ENCODE measurements at regions not wholly inside any gene's neighbourhood (a gene's known extent, or its start where the extent isn't known, plus 50 kb on each side); places are given as distances from the start of the nearest gene placed in this dataset.

DNA sequence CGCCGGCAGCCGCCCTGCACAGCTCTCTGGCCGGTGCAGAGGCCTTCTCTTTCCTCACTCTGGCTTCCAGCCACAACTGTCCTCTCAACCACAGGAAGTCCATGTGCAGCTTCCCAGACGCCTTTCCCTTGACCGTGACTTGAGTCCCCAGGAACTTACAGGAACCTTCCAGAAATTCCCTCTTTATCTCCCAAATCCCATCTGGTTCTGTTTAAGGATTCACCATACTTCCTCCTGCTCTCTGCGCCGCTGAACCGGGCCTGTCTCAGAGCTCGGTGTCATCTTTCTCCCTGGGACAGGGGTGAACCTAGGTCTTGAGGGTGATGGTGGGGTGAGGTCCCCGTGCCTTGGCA, 65.2 kb upstream of the ZNF469 start:
- DNase-seq (ENCODE audit: low spot score), result no peak
- TF ChIP-seq, protein P1, sequence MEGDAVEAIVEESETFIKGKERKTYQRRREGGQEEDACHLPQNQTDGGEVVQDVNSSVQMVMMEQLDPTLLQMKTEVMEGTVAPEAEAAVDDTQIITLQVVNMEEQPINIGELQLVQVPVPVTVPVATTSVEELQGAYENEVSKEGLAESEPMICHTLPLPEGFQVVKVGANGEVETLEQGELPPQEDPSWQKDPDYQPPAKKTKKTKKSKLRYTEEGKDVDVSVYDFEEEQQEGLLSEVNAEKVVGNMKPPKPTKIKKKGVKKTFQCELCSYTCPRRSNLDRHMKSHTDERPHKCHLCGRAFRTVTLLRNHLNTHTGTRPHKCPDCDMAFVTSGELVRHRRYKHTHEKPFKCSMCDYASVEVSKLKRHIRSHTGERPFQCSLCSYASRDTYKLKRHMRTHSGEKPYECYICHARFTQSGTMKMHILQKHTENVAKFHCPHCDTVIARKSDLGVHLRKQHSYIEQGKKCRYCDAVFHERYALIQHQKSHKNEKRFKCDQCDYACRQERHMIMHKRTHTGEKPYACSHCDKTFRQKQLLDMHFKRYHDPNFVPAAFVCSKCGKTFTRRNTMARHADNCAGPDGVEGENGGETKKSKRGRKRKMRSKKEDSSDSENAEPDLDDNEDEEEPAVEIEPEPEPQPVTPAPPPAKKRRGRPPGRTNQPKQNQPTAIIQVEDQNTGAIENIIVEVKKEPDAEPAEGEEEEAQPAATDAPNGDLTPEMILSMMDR (IDR thresholded peaks at IDR 0.05; ENCODE audit: extremely low read depth, missing control alignments), result no peak

GRCh38 chr16:88318051-88318450, 64.7 kb upstream of the ZNF469 start:
- no peak for DNase-seq (ENCODE audit: low spot score)
- TF ChIP-seq, protein P1 (IDR thresholded peaks at IDR 0.05; ENCODE audit: extremely low read depth, missing control alignments), result no peak

DNA sequence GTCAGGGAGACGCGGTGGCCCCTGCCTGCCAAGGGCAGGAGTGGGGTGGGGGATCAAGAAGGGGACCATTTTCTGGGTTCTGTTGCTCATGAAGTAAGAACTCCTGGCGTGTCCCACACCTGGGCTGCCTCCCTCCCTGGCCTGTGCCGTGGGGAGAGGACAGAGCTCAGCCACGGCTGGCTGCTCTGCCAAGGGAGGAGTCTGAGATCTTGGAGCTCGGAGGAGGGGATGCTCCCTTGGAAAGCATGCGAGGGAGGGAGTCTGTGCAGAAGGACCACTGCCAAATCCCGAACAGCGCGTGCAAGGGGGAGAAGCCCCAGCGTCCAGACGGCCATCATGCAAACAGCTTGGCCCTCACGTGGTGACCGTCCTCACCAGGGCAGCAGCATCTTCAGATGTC, 64.2 kb upstream of the ZNF469 start:
- TF ChIP-seq, protein P1 (IDR thresholded peaks at IDR 0.05; ENCODE audit: extremely low read depth, missing control alignments), result no peak
- no peak for DNase-seq (ENCODE audit: low spot score)

DNA sequence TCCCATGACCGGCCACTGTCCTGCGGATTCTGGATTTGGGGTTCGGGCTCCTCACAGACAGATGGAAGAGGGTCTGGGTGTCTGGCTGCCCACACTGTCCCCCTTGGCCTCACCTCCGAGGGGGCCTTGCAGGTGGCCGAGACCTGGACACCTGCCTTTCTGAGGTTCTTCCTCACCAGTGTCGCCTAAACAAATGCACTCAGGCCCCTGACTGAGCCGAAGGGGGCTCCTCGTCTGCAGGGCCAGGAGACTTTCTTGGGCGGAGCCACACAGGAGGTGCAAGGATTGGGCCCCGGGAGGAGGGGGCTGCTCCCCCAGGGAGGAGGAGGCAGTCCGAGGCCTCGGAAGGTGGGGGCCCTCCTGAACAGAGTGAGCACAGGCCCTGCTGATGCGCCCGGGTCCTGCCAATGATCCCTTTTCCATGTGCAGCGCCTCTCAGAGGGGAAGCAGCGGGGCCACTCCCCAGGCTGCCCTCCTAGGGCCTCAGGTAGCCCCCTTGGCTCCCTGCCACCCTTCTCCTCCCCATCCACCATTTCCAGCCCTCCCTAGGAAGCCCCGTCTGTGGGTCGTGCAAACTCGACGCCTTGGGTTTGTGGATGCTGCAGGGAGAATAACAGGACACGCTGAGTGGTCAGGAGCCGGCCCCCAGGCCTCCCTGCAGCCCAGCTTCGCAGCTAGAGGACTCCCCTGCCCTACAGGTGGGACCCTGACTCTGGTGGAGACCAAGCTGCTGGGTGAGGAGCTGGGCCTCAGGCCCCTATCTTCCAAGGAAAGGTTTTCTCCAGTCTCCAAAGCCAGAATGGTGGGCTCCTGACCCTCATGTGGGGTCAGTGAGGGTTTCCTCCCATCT, 63.4 kb upstream of the ZNF469 start:
- no peak for DNase-seq (ENCODE audit: low spot score)
- TF ChIP-seq, protein P1 (IDR thresholded peaks at IDR 0.05; ENCODE audit: extremely low read depth, missing control alignments), result no peak

DNA sequence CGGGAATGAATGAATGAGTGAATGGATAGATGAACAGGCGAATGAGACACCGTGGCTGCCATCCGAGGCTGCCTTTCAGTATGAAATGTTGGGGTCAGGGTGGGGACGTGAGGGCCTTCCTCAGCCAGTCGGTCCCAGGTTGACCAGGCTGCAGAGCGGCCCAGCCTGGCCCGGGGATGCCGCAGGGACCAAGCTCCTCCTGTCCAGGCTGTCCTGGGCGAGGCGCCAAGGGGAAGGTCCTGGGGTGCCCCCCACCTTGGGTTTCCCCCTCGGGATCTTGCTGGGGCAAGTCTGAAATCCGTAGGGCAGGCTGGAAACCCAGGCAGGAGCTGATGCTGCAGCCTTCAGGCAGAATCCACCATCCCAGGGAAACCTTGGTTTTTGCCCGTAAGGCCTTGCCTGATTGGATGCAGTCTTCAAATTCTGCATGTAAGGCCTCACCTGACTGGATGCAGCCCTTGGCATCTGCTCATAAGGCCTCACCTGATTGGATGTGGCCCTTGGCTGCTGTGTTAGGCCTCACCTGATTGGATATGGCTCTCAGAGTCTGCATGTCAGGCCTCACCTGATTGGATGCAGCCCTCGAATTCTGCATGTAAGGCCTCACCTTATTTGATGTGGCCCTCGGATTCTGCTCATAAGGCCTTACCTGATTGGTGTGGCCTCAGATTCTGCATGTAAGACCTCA, 61.7 kb upstream of the ZNF469 start:
- DNase-seq (ENCODE audit: low spot score), result no peak
- TF ChIP-seq, protein P1 (IDR thresholded peaks at IDR 0.05; ENCODE audit: extremely low read depth, missing control alignments), result no peak

GRCh38 chr16:88321635-88322499, 60.9 kb upstream of the ZNF469 start:
- TF ChIP-seq, protein P1 (IDR thresholded peaks at IDR 0.05; ENCODE audit: extremely low read depth, missing control alignments), result no peak
- DNase-seq (ENCODE audit: low spot score), result no peak
